Activated T-helper 1 cell treated with anti-CD3 and anti-CD28 coated beads, Interleukin-12 subunit alpha, Interleukin-12 subunit beta, Interleukin-2, Interleukin-4 antibody, amounts not matched to agents 30 ng/mL and 10 ng/mL and 1 ng/mL, durations not matched to agents 14 hours and 24 hours and 36 hours (primary cell): ENCODE measurements at regions not wholly inside any gene's neighbourhood (a gene's known extent, or its start where the extent isn't known, plus 50 kb on each side); places are given as distances from the start of the nearest gene placed in this dataset.
A peak's percentile ranks its signal among the peaks of the same experiment; 100 is the strongest.

Experiments
- DNase-seq: peaks from one replicate; pipeline ENCODE4 v3.0.0; 2021; ENCODE audit warnings: low spot score
- H3K27ac Mint-ChIP-seq: one replicate; pipeline ENCODE4 v1.8.0; 2021; ENCODE audit warnings: mild to moderate bottlenecking, mixed read lengths
- H3K27me3 Mint-ChIP-seq: one replicate; pipeline ENCODE4 v1.8.0; 2022; ENCODE audit warnings: mild to moderate bottlenecking, moderate library complexity, mixed read lengths; ENCODE audit not compliant: insufficient read depth
- H3K36me3 Mint-ChIP-seq: one replicate; pipeline ENCODE4 v1.8.0; 2021; ENCODE audit warnings: low read depth, mixed read lengths
- H3K4me1 Mint-ChIP-seq: one replicate; pipeline ENCODE4 v1.8.0; 2021; ENCODE audit warnings: low read depth, mixed read lengths
- H3K4me3 Mint-ChIP-seq: one replicate; pipeline ENCODE4 v1.8.0; 2021; ENCODE audit warnings: mild to moderate bottlenecking, moderate library complexity, mixed read lengths
- H3K9me3 Mint-ChIP-seq: one replicate; pipeline ENCODE4 v1.8.0; 2021; ENCODE audit warnings: mixed read lengths
- intact Hi-C: fragments of 100-400 bp; cut with micrococcal nuclease; formaldehyde crosslinking; loops from one replicate; pipeline ENCODE4 v1.15.1; 2024

DNA sequence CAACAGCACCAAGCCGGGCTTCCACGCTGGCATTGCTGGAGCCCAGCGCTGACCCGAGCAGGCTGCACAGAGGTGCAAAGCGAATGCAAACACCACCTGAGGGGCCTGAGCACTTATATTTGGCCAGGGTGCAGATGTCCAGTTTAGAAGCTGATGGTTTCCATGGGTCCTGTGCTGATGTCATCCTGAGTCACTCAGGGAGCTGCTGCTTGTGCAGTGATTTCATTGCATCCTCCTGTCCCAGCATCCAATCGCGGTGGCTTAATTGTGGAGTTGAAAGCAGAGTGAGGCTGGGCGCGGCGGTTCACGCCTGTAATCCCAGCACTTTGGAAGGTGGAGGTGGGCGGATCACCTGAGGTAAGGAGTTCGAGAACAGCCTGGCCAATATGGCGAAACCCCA lies 410.2 kb upstream of the KLF6 start:
- Mint-ChIP-seq H3K36me3 (no peaks in the 10 kb centered on the region), H3K27me3 (peaks cover 13% of the 10 kb centered on the region), H3K4me1 (peaks cover 11% of the 10 kb centered on the region), H3K9me3 (no peaks in the 10 kb centered on the region), H3K4me3 (no peak overlapping the region), H3K27ac (no peak overlapping the region)
- intact Hi-C loops, result no loop called here
- no peak for DNase-seq

DNA sequence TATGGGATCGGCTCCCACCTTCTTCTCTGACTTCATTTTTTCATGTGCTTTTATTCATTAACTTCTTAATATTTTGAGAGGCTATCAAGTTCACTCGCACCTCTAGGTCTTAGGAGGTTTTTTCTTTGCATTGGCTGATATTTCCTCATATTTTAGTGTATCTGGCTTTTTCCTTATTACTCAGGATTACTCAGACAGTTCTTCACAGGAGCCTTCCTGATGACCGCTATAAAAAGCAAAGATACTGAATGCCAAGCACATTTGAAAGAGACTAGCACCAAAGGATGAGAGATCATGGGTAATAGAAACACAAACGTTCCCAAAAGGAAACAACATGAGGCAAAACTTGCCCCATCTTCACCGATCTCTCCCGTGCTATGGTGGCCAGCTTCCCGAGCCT lies 409.2 kb upstream of the KLF6 start:
- H3K36me3 Mint-ChIP-seq, result no peaks in the 10 kb centered on the region
- H3K27me3 Mint-ChIP-seq, result peaks cover 13% of the 10 kb centered on the region
- no peaks in the 10 kb centered on the region for H3K9me3 Mint-ChIP-seq
- H3K4me1 Mint-ChIP-seq, result peaks cover 11% of the 10 kb centered on the region
- H3K27ac Mint-ChIP-seq, result no peak overlapping the region
- DNase-seq, result no peak
- intact Hi-C loops, result no loop called here
- H3K4me3 Mint-ChIP-seq, result no peak overlapping the region

GRCh38 chr10:4191894-4192293 lies 406.9 kb upstream of the KLF6 start:
- no peaks in the 10 kb centered on the region for H3K9me3 Mint-ChIP-seq
- H3K4me1 Mint-ChIP-seq, result peaks cover 11% of the 10 kb centered on the region
- no peak overlapping the region for H3K27ac Mint-ChIP-seq
- no peak for DNase-seq
- peaks cover 2% of the 10 kb centered on the region for H3K27me3 Mint-ChIP-seq
- H3K4me3 Mint-ChIP-seq, result no peak overlapping the region
- intact Hi-C loops, result no loop called here
- H3K36me3 Mint-ChIP-seq, result no peaks in the 10 kb centered on the region

DNA sequence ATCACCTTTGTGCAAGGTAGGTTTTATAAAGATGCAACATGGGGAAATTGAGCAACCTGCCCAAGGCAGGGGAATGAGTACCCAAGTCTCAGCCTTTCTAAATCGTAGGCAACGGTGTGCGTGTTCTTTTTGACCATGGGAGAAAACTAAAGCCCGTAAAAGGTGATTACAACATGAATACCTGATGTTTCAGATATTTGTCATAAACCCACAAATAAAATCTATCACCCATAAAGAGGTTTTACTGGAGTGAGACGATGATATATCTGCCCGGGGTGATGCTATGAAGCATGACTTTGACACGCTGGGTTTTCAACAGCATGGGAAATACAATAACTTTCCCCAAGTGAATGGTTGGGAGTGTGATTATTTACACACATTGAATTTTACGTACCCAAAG lies 406.3 kb upstream of the KLF6 start:
- H3K4me3 Mint-ChIP-seq, result no peak overlapping the region

DNA sequence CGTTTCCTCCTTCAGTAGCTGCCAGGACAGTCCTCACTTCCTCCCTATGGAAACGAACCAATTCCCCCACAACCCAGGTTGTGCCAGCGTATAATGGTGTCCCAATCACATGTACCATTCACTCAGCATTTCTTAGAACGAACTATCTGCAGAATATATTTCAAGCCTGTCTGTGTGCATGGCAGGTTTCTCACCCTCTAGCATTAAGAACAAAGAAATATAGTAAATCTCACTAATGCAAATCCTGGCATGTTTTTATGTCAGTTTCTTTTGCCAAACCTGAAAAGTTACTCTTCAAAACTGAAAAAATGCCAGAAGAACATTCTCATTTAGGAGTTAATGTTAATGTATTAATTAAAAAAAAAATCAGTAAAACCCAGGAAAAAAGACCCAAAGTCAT lies 405.9 kb upstream of the KLF6 start:
- intact Hi-C loops, result no loop called here
- Mint-ChIP-seq H3K27me3 (peaks cover 2% of the 10 kb centered on the region), H3K27ac (no peak overlapping the region), H3K9me3 (no peaks in the 10 kb centered on the region), H3K36me3 (no peaks in the 10 kb centered on the region), H3K4me3 (no peak overlapping the region), H3K4me1 (peaks cover 10% of the 10 kb centered on the region)
- DNase-seq, result no peak

More for the DNA sequence above, 406.3 kb upstream of the KLF6 start:
- Mint-ChIP-seq H3K4me1 (peaks cover 10% of the 10 kb centered on the region), H3K27me3 (peaks cover 3% of the 10 kb centered on the region), H3K36me3 (no peaks in the 10 kb centered on the region), H3K27ac (no peak overlapping the region), H3K9me3 (no peaks in the 10 kb centered on the region)
- intact Hi-C loops, result no loop called here
- DNase-seq, result no peak

- Mint-ChIP-seq H3K9me3 (no peaks in the 10 kb centered on the region), H3K27ac (no peak overlapping the region), H3K27me3 (peaks cover 2% of the 10 kb centered on the region), H3K4me1 (peaks cover 10% of the 10 kb centered on the region), H3K36me3 (no peaks in the 10 kb centered on the region), H3K4me3 (no peak overlapping the region)
- intact Hi-C loops, result no loop called here
- no peak for DNase-seq
Measured at GRCh38 chr10:4189281-4189680, 404.3 kb upstream of the KLF6 start.

- H3K27me3 Mint-ChIP-seq, result peaks cover 2% of the 10 kb centered on the region
Measured at GRCh38 chr10:4188406-4188805, 403.4 kb upstream of the KLF6 start.

DNA sequence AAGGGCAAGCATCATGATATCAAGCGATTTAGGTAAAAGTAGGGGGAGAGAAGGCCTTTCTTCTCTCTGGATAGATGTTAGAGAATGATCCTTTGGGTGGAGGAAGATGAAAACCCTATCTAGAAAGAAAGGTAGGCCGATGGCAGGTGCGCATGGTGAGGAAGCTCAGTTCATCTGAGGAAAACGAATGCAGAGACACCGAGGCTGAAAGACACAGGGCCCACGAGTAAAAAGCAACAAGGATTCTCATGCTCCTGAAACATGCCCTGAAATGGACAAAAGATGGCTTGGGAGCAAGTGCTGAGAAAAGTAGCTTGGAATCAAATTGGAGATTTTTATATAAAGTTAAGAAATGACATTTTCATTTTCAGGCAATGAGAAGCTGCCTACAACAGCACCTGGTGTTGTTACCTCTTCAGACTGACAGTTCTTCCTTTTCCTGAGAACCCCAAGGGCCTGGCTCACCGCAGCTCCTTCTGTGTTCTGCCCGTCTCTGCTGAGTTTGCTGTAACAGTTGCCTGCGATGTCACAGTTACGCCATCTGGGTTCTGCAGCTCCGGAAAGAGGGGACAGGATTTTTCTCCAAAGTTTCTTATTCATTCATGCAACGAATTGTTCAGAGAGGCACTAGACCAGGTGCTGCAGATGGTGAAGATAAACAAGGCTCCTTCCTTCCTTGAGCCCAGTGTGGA lies 402.0 kb upstream of the KLF6 start:
- DNase-seq, result no peak
- H3K27ac Mint-ChIP-seq, result no peak overlapping the region
- intact Hi-C loops, result no loop called here
- H3K9me3 Mint-ChIP-seq, result no peaks in the 10 kb centered on the region
- peaks cover 2% of the 10 kb centered on the region for H3K27me3 Mint-ChIP-seq
- H3K4me1 Mint-ChIP-seq, result peaks cover 25% of the 10 kb centered on the region
- no peaks in the 10 kb centered on the region for H3K36me3 Mint-ChIP-seq
- no peak overlapping the region for H3K4me3 Mint-ChIP-seq

More at GRCh38 chr10:4188406-4188805, 403.4 kb upstream of the KLF6 start:
- intact Hi-C loops, result no loop called here
- no peak for DNase-seq
- H3K36me3 Mint-ChIP-seq, result no peaks in the 10 kb centered on the region
- H3K4me1 Mint-ChIP-seq, result peaks cover 13% of the 10 kb centered on the region
- no peak overlapping the region for H3K27ac Mint-ChIP-seq
- H3K4me3 Mint-ChIP-seq, result no peak overlapping the region
- H3K9me3 Mint-ChIP-seq, result no peaks in the 10 kb centered on the region

DNA sequence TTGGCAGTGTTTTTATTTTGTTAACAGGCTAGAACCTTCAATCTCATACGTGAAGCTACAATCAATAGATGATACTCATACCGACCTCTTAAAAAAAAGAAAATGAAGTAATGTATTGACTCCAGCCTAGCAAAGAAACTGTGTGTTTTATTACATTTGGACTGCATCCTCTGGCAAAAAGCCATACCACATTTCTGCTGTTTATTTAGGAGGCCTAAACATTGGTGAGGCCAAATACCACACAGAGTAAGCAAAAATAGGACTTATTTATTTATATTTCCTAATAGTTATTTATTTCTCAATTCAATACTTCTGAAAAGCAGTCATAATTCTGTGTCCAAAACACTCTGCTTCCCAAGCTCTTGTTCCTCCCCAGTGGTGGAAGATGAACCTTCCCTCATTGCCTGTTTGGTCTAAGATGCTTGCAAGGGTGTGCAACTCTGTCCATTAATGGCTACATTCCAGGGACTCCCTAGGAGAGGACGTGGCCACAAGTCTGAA lies 398.8 kb upstream of the KLF6 start:
- peaks cover 4% of the 10 kb centered on the region for H3K9me3 Mint-ChIP-seq
- H3K27ac Mint-ChIP-seq, result no peak overlapping the region
- no peak overlapping the region for H3K4me3 Mint-ChIP-seq
- DNase-seq, result no peak
- peaks cover 2% of the 10 kb centered on the region for H3K27me3 Mint-ChIP-seq
- H3K4me1 Mint-ChIP-seq, result peaks cover 38% of the 10 kb centered on the region
- peaks cover 2% of the 10 kb centered on the region for H3K36me3 Mint-ChIP-seq
- intact Hi-C loops, result no loop called here

- DNase-seq, result no peak
- Mint-ChIP-seq H3K4me3 (peak overlapping the region; percentile 47), H3K27me3 (peaks cover 1% of the 10 kb centered on the region), H3K36me3 (peaks cover 2% of the 10 kb centered on the region), H3K9me3 (peaks cover 4% of the 10 kb centered on the region), H3K4me1 (peaks cover 29% of the 10 kb centered on the region), H3K27ac (peak overlapping the region; percentile 61)
- intact Hi-C loops, result loop anchor here (2.0 kb wide), 1 partner anchor 51 kb away; no protein-coding TSS in a partner anchor
Measured at GRCh38 chr10:4181621-4182049, 396.6 kb upstream of the KLF6 start.

DNA sequence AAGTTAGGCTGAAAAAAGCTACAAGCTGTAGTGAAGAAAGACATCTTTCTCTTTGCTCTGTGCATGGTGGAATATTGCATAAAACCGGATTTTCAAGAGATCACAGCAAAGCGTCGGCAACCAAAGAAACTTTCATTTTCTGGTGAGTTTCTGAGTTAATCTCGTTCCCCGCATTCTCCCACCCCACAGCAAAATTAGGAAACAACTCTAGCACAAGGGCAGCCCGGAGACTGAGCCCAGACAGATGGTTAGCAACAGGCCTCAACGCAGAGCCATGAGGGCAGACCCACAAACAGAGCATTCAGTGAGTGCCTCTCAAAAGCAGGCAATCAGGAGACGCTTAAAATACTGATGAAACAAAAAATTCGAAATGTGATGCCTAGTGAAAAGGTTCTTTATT lies 396.1 kb upstream of the KLF6 start:
- no peak overlapping the region for H3K4me3 Mint-ChIP-seq
- H3K36me3 Mint-ChIP-seq, result peaks cover 2% of the 10 kb centered on the region

GRCh38 chr10:4177791-4178190 lies 392.8 kb upstream of the KLF6 start:
- peaks cover 5% of the 10 kb centered on the region for H3K27me3 Mint-ChIP-seq
- intact Hi-C loops, result no loop called here
- DNase-seq, result no peak
- H3K27ac Mint-ChIP-seq, result no peak overlapping the region
- H3K4me3 Mint-ChIP-seq, result no peak overlapping the region
- peaks cover 2% of the 10 kb centered on the region for H3K36me3 Mint-ChIP-seq
- H3K4me1 Mint-ChIP-seq, result peaks cover 26% of the 10 kb centered on the region
- H3K9me3 Mint-ChIP-seq, result peaks cover 7% of the 10 kb centered on the region

More for the DNA sequence above, 396.1 kb upstream of the KLF6 start:
- Mint-ChIP-seq H3K9me3 (peaks cover 4% of the 10 kb centered on the region), H3K27ac (no peak overlapping the region), H3K4me1 (peaks cover 27% of the 10 kb centered on the region), H3K27me3 (peaks cover 1% of the 10 kb centered on the region)
- intact Hi-C loops, result loop anchor here (2.0 kb wide), 1 partner anchor 50 kb away; no protein-coding TSS in a partner anchor
- DNase-seq, result no peak

DNA sequence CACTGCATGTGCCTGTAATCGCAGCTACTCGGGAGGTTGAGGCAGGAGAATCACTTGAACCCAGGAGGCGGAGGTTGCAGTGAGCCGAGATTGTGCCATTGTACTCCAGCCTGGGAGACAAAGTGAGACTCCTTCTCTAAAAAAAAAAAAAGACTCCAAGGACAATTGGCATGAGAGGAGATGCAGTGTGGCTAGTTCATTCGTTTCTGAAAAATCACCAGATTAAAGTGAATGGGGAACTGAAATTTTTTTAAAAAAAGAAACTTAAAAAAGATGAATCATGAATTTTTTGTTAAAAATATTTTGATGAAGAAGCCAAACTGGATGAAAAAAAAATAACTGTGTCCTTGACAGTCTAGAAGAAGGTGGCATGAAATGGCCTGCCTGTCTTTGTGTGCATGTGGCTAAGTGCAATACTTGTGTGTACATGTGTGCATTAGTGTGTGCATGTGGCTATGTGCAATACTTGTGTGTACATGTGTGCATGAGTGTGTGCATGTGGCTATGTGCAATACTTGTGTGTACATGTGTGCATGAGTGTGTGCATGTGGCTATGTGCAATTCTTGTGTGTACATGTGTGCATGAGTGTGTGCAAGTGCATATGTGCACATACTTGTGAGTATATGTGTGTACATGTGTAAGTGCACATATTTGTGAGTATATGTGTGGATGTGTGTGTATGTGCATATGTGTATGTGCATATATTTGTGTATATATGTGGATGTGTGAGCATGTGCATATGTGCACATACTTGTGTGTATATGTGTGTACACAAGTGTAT lies 391.7 kb upstream of the KLF6 start:
- peaks cover 2% of the 10 kb centered on the region for H3K36me3 Mint-ChIP-seq
- H3K27me3 Mint-ChIP-seq, result peaks cover 5% of the 10 kb centered on the region
- H3K4me3 Mint-ChIP-seq, result no peak overlapping the region
- H3K9me3 Mint-ChIP-seq, result peaks cover 12% of the 10 kb centered on the region
- DNase-seq, result no peak
- H3K4me1 Mint-ChIP-seq, result peaks cover 17% of the 10 kb centered on the region
- H3K27ac Mint-ChIP-seq, result no peak overlapping the region
- intact Hi-C loops, result no loop called here
